Coronary artery (tissue), 2 donors: ENCODE measurements at regions not wholly inside any gene's neighbourhood (a gene's known extent, or its start where the extent isn't known, plus 50 kb on each side); places are given as distances from the start of the nearest gene placed in this dataset.
"Not testable (repeated sequence)": the region's sequence is repeated elsewhere in the genome, so short reads cannot be mapped to it uniquely, and the experiment has no call there.

Experiments used
- DNase-seq: peaks from one replicate; pipeline ENCODE4 v3.0.0-alpha.2; 2017; ENCODE audit warnings: low spot score
- H3K27ac ChIP-seq, 2 donors: fragments of 200-600 bp; sonication (generic); one replicate each; pipeline ENCODE4 v1.5.1; 2016 to 2019
- H3K4me3 ChIP-seq: fragments of 200-600 bp; sonication (generic); 2 replicates; pipeline ENCODE4 v1.5.1; 2016; ENCODE audit warnings: mild to moderate bottlenecking, moderate library complexity
- TF ChIP-seq, protein P1 (sequence below): fragments of 200-600 bp; sonication (generic); IDR thresholded peaks from one replicate; pipeline ENCODE4 v1.5.1; 2019; ENCODE audit warnings: antibody characterized with exemption

DNA sequence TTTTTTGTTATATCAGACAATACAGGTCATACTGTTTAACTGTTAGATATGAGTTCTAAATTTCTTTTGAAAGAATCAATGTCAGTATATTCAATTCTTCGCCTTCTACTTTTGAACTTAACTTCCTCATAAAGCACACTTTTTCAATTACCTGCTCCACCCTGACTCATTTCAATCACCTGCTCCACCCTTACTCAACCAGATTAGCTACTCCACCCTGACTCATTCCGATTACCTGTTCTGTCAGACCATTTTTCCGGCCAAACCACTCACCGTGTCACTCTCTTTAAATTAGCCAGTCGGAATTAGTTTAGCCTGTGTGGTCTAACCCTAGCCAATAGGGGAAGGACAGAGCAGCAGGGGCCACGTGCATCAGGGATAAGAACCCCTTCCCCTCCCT lies 751.8 kb upstream of the POU3F4 start:
- TF ChIP-seq, protein P1, sequence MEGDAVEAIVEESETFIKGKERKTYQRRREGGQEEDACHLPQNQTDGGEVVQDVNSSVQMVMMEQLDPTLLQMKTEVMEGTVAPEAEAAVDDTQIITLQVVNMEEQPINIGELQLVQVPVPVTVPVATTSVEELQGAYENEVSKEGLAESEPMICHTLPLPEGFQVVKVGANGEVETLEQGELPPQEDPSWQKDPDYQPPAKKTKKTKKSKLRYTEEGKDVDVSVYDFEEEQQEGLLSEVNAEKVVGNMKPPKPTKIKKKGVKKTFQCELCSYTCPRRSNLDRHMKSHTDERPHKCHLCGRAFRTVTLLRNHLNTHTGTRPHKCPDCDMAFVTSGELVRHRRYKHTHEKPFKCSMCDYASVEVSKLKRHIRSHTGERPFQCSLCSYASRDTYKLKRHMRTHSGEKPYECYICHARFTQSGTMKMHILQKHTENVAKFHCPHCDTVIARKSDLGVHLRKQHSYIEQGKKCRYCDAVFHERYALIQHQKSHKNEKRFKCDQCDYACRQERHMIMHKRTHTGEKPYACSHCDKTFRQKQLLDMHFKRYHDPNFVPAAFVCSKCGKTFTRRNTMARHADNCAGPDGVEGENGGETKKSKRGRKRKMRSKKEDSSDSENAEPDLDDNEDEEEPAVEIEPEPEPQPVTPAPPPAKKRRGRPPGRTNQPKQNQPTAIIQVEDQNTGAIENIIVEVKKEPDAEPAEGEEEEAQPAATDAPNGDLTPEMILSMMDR: no peak
- Histone ChIP-seq H3K4me3 (no peak overlapping the region), H3K27ac (no peak overlapping the region)
- no peak for DNase-seq

DNA sequence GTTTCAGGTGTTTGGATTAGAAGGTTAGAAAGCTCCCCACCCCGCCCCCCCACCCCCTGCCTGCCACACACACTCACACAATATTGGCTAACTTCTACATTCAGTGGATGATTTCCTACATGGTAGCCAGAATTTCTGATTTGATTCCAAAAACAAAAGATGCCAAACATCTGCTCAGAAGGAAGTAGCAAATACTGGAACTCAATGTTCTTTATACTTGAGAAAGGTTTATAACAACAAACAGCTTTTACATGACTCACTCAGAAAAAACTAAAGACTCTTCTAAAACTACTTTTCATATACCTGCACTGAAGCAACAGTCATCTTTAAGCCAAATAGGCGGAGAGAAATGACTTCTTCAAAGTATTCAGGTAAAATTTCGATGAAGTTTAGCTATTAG lies 750.5 kb upstream of the POU3F4 start:
- no peak for DNase-seq
- TF ChIP-seq, protein P1: no peak
- peak overlapping the region; percentile 21 for H3K4me3 ChIP-seq
- peak overlapping the region in 1 of 2 donors; percentile 28 for H3K27ac ChIP-seq

DNA sequence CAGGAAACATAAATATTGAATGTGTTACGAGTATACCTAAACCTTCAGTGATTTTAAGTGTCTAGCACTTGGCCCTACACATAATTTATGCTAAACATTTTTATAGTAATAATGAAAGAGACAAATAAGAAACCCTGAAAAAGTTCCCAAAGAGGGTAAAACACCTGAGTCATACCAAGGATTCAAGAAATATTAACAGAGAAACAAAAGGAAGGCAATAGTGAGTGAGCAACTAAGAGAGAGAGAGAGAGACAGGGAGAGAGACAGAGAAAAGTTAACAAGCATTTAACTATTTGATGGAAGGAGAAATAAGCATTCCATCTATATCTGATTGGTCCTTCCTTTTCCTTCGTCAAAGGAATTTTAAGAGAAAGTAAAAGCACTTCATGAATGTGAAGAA lies 743.6 kb upstream of the POU3F4 start:
- H3K4me3 ChIP-seq: no peak overlapping the region

DNA sequence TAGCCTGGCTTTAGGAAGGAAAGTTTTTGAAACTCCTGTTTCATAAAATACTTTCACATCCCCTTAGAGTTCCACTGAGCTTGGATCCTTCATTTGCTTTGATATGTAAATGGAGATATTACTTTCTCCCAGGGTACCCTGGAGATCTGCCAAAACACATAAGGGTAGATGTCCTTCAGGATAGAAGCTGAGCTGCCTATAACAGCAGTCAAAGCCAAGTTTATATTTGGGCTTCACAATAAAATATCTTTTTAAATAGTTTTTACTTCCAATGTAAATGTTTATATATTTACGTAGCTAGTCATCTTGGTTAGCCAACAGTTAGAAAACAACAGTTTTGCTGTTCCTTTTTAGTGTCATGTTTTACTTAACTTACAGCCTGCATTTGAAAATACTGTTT lies 742.3 kb upstream of the POU3F4 start:
- H3K27ac ChIP-seq: no peak overlapping the region
- TF ChIP-seq, protein P1: no peak
- no peak overlapping the region for H3K4me3 ChIP-seq
- DNase-seq: no peak

More for the DNA sequence above, 743.6 kb upstream of the POU3F4 start:
- TF ChIP-seq, protein P1: no peak
- no peak for DNase-seq
- no peak overlapping the region for H3K27ac ChIP-seq

DNA sequence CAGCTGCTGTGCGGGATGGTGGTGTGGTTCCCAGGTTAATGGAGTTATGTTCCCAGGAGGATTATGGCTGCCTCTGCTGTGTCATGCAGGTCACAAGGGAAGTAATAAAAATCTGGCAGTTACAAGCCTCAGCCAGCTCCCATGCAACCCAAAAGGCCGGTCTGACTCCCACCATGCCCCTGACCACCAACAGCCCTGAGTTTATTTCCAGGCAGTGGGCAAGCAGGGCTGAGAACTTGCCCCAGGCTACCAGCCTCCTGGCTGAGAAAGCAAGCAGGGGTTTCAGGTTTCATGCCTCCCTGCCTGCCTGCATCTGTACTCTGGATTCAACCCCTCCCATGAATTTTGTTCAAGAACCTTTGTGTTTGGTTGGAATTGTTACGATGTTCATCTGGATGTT lies 732.7 kb upstream of the POU3F4 start:
- DNase-seq: no peak

DNA sequence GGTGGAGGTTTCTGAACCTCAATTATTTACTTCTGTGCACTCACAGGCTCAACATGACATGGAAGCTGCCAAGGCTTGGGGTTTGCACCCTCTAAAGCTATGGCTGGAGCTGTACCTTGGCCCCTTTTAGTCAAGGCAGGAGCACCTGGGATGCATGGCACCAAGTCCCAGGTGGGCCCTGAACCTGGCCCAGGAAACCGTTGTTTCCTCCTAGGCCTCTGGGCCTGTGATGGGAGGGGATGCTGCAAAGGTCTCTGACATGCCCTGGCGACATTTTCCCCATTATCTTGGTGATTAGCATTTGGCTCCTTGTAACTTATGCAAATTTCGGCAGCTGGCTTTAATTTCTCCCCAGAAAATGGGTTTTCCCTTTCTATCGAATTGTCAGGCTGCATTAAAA lies 726.1 kb upstream of the POU3F4 start:
- no peak for DNase-seq
- no peak overlapping the region for H3K4me3 ChIP-seq
- H3K27ac ChIP-seq: no peak overlapping the region
- TF ChIP-seq, protein P1: no peak

More for the DNA sequence above, 732.7 kb upstream of the POU3F4 start:
- Histone ChIP-seq H3K27ac (no peak overlapping the region), H3K4me3 (no peak overlapping the region)
- TF ChIP-seq, protein P1: no peak

DNA sequence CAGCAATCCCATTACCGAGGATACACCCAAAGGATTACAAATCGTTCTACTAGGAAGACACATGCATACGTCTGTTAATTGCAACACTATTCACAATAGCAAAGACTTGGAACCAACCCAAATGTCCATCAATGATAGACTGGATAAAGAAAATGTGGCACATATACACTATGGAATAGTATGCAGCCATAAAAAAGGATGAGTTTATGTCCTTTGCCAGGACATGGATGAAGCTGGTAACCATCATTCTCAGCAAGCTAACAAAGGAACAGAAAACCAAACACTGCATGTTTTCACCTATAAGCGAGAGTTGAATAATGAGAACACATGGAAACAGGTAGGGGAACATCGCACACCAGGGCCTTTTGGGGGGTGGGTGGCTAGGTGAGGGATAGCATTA lies 695.2 kb upstream of the POU3F4 start:
- not testable (repeated sequence) for H3K27ac ChIP-seq, H3K4me3 ChIP-seq

DNA sequence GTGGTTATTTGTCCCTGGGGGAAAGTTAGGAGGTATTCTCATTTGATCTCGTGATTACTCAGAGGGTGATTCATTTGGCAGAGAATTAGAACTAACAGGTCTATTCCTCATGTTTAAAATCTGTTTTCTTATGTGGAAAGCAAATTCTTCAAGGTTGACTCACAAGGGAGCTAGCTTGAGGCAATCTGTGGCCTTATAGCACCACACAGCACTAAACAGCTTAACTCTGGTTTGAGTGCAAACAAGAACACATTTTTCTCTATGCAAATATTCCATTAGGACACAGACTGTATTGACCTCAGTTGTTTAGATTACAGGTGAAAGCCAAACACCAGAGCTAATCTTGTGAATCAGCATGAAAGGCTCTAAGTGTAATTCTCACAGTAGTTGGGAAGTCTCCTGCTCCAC lies 694.4 kb upstream of the POU3F4 start:
- no peak for DNase-seq
- Histone ChIP-seq H3K4me3 (no peak overlapping the region), H3K27ac (no peak overlapping the region)
- TF ChIP-seq, protein P1: no peak

More for the DNA sequence above, 695.2 kb upstream of the POU3F4 start:
- DNase-seq: not testable (repeated sequence)
